Upper lobe of left lung (tissue), 6 donors: ENCODE measurements at regions not wholly inside any gene's neighbourhood (a gene's known extent, or its start where the extent isn't known, plus 50 kb on each side); places are given as distances from the start of the nearest gene placed in this dataset.

Experiments used
- ATAC-seq, 2 donors: fragments of 200-7000 bp; cut with Tn5 transposase; one replicate each; pipeline ENCODE4 v1.9.1; 2022; ENCODE audit warnings: mild to moderate bottlenecking in 2 of 2, moderate library complexity in 2 of 2; ENCODE audit not compliant: low FRiP score in 2 of 2
- DNase-seq, 2 donors: peaks; one replicate each; pipeline ENCODE4 v3.0.0-alpha.2; 2019 to 2020
- H3K27ac ChIP-seq, 4 donors: fragments of 200-600 bp; sonication (generic); one replicate each; pipeline ENCODE4 v1.5.1; 2016 to 2019
- H3K27me3 ChIP-seq, 4 donors: fragments of 200-600 bp; sonication (generic); one replicate each; pipeline ENCODE4 v1.5.1; 2017 to 2019
- H3K36me3 ChIP-seq, 4 donors: fragments of 200-600 bp; sonication (generic); one replicate each; pipeline ENCODE4 v1.5.1; 2016 to 2019
- H3K4me1 ChIP-seq, 4 donors: fragments of 200-600 bp; sonication (generic); one replicate each; pipeline ENCODE4 v1.5.1; 2018 to 2019
- H3K4me3 ChIP-seq, 4 donors: fragments of 200-600 bp; sonication (generic); one replicate each; pipeline ENCODE4 v1.5.1; 2017 to 2019; ENCODE audit warnings: mild to moderate bottlenecking in 2 of 4, moderate library complexity in 1 of 4
- H3K9me3 ChIP-seq, 4 donors: fragments of 200-600 bp; sonication (generic); one replicate each; pipeline ENCODE4 v1.5.1; 2018 to 2019
- EP300 ChIP-seq, 4 donors: sonication (generic); formaldehyde crosslinking; IDR thresholded peaks; one replicate each; pipeline ENCODE4 v1.5.1; 2017; ENCODE audit warnings: antibody characterized with exemption in 4 of 4, control low read depth in 2 of 4
- POLR2A ChIP-seq, 4 donors: fragments of 450-650 bp; IDR thresholded peaks; one replicate each; pipeline ENCODE4 v1.5.1; 2016 to 2017; ENCODE audit warnings: antibody characterized with exemption in 4 of 4, mild to moderate bottlenecking in 2 of 4
- POLR2AphosphoS5 ChIP-seq, 2 donors: sonication (generic); formaldehyde crosslinking; IDR thresholded peaks; one replicate each; pipeline ENCODE4 v1.5.1; 2017; ENCODE audit warnings: antibody characterized with exemption in 2 of 2
- WGBS, 2 donors: methylation state at CpG; one replicate each; pipeline ENCODE4 v1.1.5; 2017 to 2018; 5-methylcytosine and 5-hydroxymethylcytosine counted together
- TF ChIP-seq, protein P1 (sequence below), 6 experiments: fragments of 450-650 bp in 4 of 6; fragments of 200-600 bp in 2 of 6; sonication (generic) in 2 of 6; IDR thresholded peaks; one replicate each; pipeline ENCODE4 v1.5.1; 2016 to 2019; ENCODE audit warnings: antibody characterized with exemption in 6 of 6
- donor health status: DM: no; HTN: no; CAD: no; lungs with moderate emphysema.
- donor health status: DM: no; HTN: yes; CAD: no; lungs with severe emphysema.

DNA sequence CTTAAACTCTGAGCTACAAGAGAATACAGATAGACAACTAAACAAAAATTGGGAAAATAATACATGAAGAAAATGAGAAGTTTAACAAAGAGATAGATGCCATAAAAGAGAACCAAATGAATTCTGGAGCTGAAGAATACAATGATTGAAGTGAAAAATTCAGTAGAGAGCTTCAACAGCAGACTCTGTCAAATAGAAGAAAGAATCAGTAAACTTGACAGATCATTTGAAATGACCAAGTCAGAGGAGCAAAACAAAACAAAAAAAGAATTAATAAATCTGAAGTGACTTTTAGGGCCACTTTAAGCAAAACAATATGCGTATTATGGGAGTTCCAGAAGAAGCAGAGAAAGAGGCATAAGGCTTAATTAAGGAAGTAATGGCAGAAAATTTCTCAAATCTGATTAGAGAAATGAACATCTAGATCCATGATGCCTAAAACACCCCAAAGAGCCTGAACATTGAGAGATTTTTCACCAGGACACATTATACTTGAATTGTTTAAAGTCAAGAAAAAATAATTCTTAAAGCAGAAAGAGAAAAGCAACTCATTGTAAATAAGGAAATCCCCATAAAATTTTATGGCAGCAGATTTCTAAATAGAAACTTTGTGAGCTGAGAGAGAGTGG, 61.0 kb upstream of the RNU6-8 start:
- no peak for ATAC-seq
- no peak overlapping the region for H3K27ac ChIP-seq
- H3K4me3 ChIP-seq: no peak overlapping the region
- H3K36me3 ChIP-seq: no peaks in the 10 kb centered on the region
- peaks cover 0 to 21% (median 8%) of the 10 kb centered on the region in 4 donors for H3K9me3 ChIP-seq
- WGBS, 2 donors: 43 to 98% methylated on average over 1 of the region's 1 CpG
- TF ChIP-seq, protein P1, sequence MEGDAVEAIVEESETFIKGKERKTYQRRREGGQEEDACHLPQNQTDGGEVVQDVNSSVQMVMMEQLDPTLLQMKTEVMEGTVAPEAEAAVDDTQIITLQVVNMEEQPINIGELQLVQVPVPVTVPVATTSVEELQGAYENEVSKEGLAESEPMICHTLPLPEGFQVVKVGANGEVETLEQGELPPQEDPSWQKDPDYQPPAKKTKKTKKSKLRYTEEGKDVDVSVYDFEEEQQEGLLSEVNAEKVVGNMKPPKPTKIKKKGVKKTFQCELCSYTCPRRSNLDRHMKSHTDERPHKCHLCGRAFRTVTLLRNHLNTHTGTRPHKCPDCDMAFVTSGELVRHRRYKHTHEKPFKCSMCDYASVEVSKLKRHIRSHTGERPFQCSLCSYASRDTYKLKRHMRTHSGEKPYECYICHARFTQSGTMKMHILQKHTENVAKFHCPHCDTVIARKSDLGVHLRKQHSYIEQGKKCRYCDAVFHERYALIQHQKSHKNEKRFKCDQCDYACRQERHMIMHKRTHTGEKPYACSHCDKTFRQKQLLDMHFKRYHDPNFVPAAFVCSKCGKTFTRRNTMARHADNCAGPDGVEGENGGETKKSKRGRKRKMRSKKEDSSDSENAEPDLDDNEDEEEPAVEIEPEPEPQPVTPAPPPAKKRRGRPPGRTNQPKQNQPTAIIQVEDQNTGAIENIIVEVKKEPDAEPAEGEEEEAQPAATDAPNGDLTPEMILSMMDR (IDR thresholded peaks at IDR 0.05): no peak
- TF ChIP-seq POLR2A (IDR thresholded peaks at IDR 0.05) (no peak), EP300 (IDR thresholded peaks at IDR 0.05) (no peak), POLR2AphosphoS5 (IDR thresholded peaks at IDR 0.05) (no peak)
- DNase-seq: no peak
- no peaks in the 10 kb centered on the region for H3K27me3 ChIP-seq
- H3K4me1 ChIP-seq: no peaks in the 10 kb centered on the region

- Histone ChIP-seq H3K36me3 (no peaks in the 10 kb centered on the region), H3K27ac (no peak overlapping the region), H3K4me1 (no peaks in the 10 kb centered on the region), H3K27me3 (no peaks in the 10 kb centered on the region), H3K4me3 (no peak overlapping the region), H3K9me3 (peaks cover 0 to 21% (median 8%) of the 10 kb centered on the region in 4 donors)
- ATAC-seq (no peak), DNase-seq (no peak)
- WGBS, 2 donors: 78 to 81% methylated on average over 2 of the region's 2 CpGs
- no peak for TF ChIP-seq POLR2AphosphoS5 (IDR thresholded peaks at IDR 0.05)
- TF ChIP-seq, protein P1 (IDR thresholded peaks at IDR 0.05): no peak
Measured at GRCh38 chr14:32265584-32265983, 62.5 kb upstream of the RNU6-8 start.

GRCh38 chr14:32277998-32278397, 51.1 kb upstream of the AKAP6 start:
- no peaks in the 10 kb centered on the region for H3K27me3 ChIP-seq
- TF ChIP-seq EP300 (IDR thresholded peaks at IDR 0.05) (no peak), POLR2AphosphoS5 (IDR thresholded peaks at IDR 0.05) (no peak), POLR2A (IDR thresholded peaks at IDR 0.05) (no peak)
- TF ChIP-seq, protein P1 (IDR thresholded peaks at IDR 0.05): no peak
- WGBS, 2 donors: 55 to 65% methylated on average over 3 of the region's 3 CpGs
- no peak overlapping the region for H3K4me3 ChIP-seq
- no peaks in the 10 kb centered on the region for H3K4me1 ChIP-seq
- no peaks in the 10 kb centered on the region for H3K9me3 ChIP-seq
- no peak for ATAC-seq
- no peaks in the 10 kb centered on the region for H3K36me3 ChIP-seq
- no peak for DNase-seq
- no peak overlapping the region for H3K27ac ChIP-seq
